GM18517 (cell line): ENCODE measurements at regions not wholly inside any gene's neighbourhood (a gene's known extent, or its start where the extent isn't known, plus 50 kb on each side); places are given as distances from the start of the nearest gene placed in this dataset.

Experiments used
- ATAC-seq: cut with Tn5 transposase; IDR thresholded peaks from one replicate; pipeline ENCODE4 v1.9.1; 2021; ENCODE audit warnings: mild to moderate bottlenecking, moderate library complexity; ENCODE audit not compliant: unreplicated experiment

- no peak for ATAC-seq
Measured at GRCh38 chr14:58833634-58834378, 196.0 kb downstream of the DACT1 start.

GRCh38 chr14:58836303-58836974 lies 198.7 kb downstream of the DACT1 start:
- no peak for ATAC-seq

- ATAC-seq: no peak
Measured at GRCh38 chr14:58839233-58839632, 201.5 kb downstream of the DACT1 start.

GRCh38 chr14:58844544-58844943 lies 206.8 kb downstream of the DACT1 start:
- no peak for ATAC-seq

- ATAC-seq: no peak
Measured at GRCh38 chr14:58846682-58847465, 209.1 kb downstream of the DACT1 start.

GRCh38 chr14:58848365-58848764 lies 210.6 kb downstream of the DACT1 start:
- no peak for ATAC-seq

GRCh38 chr14:58849601-58850000 lies 211.8 kb downstream of the DACT1 start:
- no peak for ATAC-seq

GRCh38 chr14:58850011-58850410 lies 212.2 kb downstream of the DACT1 start:
- no peak for ATAC-seq

GRCh38 chr14:58861586-58861985 lies 223.8 kb downstream of the DACT1 start:
- no peak for ATAC-seq

- ATAC-seq: no peak
Measured at GRCh38 chr14:58862416-58863160, 224.8 kb downstream of the DACT1 start.

- ATAC-seq: no peak
Measured at GRCh38 chr14:58863661-58864345, 226.0 kb downstream of the DACT1 start.

GRCh38 chr14:58864751-58865513 lies 227.2 kb downstream of the DACT1 start:
- no peak for ATAC-seq

GRCh38 chr14:58865514-58866281 lies 227.9 kb downstream of the DACT1 start:
- no peak for ATAC-seq

GRCh38 chr14:58866391-58866790 lies 228.6 kb downstream of the DACT1 start:
- ATAC-seq: no peak

- no peak for ATAC-seq
Measured at GRCh38 chr14:58870961-58871360, 233.2 kb downstream of the DACT1 start.

- ATAC-seq: no peak
Measured at GRCh38 chr14:58871573-58871972, 233.8 kb downstream of the DACT1 start.

- no peak for ATAC-seq
Measured at GRCh38 chr14:58872061-58872460, 234.3 kb downstream of the DACT1 start.

- ATAC-seq: no peak
Measured at GRCh38 chr14:58873228-58873953, 235.6 kb downstream of the DACT1 start.
